ENCODE measurements at regions not wholly inside any gene's neighbourhood (a gene's known extent, or its start where the extent isn't known, plus 50 kb on each side); places are given as distances from the start of the nearest gene placed in this dataset.
"Not testable (repeated sequence)": the region's sequence is repeated elsewhere in the genome, so short reads cannot be mapped to it uniquely, and the experiment has no call there.

DNA sequence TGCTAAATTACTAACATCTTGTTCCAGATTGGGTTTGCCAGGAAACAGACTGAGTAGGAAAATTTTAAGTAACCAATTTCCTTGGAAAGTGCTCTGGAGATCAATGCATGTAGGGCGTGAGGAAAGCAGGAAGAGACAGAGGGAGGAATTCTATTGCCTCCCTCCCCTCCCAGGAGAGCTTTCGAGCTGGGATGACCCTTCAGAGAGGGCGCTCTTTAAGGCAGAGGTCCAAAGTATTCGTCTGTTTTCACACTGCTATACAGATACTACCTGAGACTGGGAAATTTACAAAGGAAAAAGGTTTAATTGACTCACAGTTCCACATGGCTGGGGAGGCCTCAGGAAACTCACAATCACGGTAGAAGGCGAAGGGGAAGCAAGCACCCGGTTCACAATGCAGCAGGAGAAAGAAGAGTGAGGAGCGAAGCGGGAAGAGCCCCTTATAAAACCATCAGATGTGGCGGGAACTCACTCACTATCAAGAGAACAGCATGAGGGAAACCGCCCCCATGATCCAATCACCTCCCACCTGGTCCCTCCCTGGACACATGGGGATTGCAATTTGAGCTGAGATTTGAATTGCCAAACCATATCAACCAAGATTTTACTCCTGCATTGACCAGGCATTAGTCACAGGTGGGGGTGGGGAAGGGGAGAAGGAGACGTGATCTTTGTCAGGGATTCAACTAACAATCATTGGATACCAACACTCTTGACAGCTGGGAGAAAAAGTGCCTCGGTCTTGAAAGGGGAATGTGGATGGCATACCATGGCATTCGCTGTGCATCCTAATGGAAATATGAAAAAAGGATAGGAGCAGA, 63.8 kb downstream of the SLITRK2 start:
- DNase-seq = no peak

DNA sequence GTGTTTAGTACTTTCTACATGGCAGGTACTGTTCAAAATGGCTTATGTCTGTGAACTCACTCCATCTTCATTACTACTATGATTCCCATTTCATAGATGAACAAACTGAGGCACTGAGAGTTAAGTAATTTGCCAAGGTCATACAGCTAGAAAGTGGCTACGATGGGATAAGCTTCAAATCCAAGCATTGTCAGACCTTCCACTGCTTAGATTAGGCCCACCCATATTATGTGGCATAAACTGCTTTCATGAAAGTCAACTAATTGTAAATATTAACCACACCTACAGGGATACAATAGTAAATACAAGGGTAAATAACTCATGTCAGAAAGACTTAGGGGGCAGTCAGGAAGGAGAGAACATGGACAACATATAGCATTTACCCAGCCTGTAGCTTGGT, 68.8 kb downstream of the SLITRK2 start:
- DNase-seq = no peak

DNA sequence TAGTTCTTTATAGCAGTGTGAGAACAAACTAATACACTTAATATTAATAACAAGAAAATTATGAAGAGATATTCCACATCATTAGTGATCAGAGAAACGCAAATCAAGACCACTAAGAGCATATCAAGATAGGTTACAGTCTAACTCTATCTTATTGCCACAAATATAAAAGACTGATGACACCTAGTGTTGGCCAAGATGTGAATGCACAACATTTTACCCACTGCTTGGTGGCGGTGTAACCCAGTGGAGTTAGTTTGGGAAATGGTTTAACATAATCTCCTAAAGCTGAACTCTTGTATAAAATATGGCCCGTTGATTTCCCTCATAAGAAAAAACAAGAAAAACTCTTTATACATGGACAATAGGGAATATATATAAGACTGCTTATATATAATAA, 92.4 kb downstream of the SLITRK2 start:
- no peak for DNase-seq

DNA sequence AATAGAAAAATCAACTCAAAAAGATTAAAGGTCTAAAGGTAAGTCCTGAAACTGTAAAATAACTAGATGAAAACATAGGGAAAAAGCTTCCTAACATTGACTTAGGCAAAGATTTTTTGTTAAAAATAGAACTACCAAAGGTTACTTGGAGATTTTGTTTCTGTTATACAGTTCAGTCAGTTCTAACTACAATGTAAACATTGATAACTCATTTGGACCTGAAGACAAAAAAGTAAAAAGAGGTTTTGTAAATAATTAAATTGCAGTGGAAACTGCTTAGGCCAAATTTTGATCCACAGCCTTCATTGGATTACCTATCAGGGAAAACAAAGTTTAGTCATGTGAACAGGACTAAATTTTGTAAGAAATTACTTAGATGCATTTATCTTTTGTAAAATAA, 101.8 kb downstream of the SLITRK2 start:
- DNase-seq = no peak

DNA sequence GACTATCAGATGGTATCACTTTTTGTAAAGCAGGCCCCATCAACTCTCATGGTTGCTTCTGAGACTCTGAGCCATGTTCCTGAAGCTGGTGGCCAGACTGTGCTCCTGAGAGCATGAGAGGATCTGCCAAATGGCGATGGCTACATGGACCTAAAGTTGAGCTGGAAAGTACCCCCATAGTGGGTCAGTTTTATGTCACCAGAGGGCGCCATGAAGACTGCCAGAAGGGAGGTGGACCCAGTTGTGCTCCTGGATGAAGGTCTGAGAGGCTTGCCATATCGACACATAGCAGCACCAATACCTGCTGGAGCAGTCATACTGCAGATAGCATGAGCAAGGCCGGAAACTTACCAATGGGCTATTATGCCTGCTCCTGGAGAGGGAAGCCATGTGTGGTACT, 105.7 kb downstream of the SLITRK2 start:
- DNase-seq = no peak

DNA sequence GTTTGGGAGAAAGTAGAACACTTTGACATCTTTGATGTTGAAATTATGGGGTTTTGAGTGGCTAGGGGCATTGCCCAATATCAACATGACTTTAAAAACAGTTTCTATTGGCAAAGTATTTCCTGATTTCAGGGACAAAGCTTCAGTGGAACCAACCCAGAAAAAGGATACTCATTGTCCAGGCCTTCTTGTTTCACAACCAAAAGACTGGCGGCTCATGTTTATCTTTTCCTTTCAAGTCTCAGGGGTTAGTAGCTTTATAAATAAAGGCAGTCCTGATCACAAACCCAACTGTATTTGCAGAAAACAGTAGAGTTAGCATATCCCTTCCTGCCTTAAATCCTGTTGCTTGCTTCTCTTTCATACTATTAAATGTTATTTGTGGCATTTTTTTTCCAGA, 119.1 kb downstream of the SLITRK2 start:
- no peak for DNase-seq

DNA sequence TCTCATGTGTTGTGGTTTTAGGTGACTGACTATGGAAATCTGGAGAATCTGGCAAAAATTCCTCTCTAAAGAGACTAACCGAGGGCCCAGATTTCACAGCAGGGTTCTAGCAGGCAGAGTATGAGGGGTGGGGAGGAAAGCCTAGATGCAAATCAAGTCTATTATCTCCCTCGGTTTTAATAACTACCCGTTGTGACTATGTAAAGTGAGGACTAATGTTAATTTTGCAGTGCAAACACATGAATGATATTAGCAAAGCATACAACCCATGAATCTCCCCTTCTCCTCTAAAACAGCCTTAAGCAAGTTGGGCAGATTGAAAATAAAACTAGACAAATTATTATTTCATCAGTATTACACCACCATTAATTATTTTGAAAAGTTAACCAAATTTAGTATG, 131.4 kb downstream of the SLITRK2 start:
- no peak for DNase-seq

DNA sequence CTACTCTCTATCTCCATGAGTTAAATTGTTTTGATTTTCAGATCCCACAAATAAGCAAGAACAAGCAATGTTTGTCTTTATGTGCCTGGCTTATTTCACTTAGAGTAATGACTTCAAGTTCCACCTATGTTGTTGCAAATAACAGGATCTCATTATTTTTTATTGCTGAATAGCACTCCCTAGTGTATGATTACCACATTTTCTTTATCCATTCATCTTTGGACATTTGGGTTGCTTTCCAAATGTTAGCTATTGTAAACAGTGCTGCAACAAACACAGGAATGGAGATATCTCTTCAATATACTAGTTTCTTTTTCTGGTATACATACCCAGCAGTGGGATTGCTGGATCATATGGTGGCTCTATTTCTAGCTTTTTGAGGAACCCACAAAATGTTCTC, 136.0 kb downstream of the SLITRK2 start:
- DNase-seq = no peak

DNA sequence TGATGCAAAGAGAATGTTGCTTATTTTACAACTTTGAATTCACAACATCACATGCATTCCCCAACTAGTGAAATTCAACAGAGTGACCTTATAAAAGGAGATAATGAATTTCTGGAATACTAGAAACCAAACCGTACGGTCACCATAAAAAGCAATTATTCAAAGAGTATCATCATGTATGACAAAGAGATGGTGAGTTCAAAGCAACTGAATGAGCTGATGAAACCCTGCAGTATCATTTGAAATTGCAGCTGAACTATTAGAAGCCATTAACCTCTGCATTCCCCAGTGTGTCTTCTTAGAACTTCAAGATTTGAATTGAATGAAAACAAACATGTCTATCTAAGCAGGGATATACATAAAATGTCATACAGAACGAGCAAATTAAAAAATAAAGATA, 172.4 kb downstream of the SLITRK2 start:
- DNase-seq = no peak

DNA sequence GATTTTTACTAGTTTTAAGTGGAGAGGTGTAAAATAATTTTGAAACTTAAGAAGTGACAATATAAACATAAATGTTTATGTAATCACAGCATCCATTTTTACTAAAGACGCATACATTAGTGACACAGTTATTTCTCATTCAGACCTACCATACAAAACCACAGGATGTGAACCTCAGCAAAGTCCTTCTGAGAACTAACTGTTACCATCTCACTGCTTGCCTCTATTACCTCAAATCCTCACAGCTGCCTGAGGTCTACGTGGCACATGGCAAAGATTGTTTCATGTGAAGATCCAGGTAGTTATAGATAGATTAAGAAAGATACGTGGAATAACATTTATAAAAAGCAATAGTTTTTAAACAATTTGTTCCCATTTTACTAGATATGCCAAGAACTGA, 189.0 kb downstream of the SLITRK2 start:
- no peak for DNase-seq

DNA sequence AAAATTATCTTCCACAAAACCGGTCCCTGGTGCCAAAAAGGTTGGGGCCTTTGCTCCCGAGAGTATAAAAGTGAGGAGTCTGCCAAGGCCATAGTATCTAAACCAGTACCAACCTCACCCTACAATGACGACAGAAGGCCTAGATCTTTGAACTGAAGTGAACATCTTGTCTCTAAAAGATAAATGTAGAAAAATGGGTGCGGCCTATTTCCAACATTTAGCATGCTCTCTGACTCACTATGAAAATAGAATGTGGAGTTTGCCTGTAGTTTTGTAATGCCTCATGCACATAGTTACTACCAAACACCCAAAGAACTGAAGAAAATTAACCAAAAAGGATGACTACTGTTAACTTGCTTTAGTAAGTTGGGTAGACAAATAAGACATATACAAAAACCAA, 218.4 kb downstream of the SLITRK2 start:
- no peak for DNase-seq

DNA sequence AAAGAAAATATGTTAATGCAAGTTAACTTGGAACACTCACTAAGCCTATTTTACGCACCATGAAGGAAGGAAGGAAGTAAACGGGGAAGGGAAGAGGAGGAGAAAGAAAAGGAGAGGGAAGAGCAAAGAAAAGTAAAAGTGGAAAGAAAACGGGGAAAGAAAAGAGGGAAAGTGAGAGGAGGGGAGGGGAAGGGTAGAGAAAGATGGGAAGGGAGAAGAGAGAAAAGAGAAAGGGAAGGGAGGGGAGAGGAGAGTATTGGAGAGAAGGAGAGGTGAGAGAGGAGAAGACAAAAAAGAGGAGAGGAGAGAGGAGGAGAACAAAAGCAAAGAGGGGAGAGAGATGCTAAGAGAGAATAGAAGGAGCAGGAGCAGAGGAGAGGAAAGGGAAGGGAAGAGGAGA, 224.1 kb downstream of the SLITRK2 start:
- DNase-seq = no peak

DNA sequence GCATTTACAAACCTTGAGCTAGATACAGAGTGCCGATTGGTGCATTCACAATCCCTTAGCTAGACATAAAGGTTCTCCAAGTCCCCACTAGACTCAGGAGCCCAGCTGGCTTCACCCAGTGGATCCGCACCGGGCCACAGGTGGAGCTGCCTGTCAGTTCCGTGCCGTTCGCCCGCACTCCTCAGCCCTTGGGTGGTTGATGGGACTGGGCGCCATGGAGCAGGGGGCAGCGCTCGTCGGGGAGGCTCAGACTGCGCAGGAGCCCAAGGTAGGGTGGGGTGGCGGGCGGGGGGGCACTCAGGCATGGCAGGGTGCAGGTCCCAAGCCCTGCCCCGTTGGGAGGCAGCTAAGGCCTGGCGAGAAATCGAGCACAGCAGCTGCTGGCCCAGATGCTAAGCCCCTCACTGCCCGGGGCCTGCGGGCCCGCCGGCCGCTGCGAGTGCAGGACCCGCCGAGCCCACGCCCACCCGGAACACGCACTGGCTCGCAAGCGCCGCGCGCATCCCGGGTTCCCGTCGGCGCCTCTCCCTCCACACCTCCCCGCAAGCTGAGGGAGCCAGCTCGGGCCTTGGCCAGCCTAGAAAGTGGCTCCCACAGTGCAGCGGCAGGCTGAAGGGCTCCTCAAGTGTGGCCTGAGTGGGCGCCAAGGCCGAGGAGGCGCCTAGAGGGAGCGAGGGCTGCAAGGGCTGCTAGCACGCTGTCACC, 228.5 kb downstream of the SLITRK2 start:
- DNase-seq = not testable (repeated sequence)

DNA sequence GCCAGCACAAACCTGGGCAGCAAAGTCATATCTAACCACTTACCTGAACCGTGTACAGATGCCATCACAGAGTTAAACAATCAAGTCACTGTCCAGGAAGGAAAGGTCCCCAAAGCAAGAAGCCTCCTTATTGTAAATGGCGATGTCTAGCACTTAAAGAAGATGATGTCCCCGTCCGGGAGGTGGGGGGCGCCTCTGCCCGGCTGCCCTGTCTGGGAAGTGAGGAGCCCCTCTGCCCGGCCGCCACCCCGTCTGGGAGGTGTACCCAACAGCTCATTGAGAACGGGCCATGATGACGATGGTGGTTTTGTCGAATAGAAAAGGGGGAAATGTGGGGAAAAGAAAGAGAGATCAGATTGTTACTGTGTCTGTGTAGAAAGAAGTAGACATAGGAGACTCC, 231.9 kb downstream of the SLITRK2 start:
- DNase-seq = not testable (repeated sequence)

DNA sequence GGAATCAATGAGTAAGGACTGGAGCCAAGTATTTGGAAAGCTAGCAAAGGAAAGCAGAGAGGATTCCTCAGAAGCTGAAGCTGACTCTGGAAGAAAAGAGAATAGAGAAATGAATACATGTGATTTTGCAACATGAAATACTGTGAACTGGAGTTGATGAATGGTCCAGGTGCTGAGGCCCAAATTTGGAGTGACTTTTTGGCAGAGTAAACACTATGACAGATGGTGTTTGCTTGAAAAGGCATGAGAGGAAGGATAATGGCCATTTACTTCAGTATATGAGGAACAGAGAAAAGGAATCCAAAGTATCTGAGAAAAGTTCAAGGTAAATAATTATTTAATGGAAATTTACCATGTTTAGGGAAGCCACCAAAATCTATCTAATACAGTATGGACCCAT, 236.7 kb downstream of the SLITRK2 start:
- DNase-seq = no peak

DNA sequence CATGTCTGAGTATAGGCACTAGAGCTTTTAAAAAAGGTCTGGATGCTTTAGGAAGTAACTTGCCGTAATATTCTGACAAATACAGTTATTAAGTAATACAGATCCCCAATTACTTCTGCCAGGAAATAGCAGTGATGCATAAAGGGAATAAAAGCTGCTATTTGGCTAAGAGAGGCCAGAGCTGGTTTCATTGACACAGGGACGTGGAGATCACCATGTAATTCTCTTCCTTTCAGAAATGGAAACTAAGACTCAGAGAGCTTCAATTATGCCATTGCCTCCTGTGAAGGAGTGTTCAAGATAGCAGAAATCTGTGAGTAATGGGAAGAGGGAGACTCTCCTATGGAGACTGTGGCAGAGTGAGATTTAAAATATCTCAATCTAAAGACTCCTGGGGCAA, 238.1 kb downstream of the SLITRK2 start:
- DNase-seq = no peak

DNA sequence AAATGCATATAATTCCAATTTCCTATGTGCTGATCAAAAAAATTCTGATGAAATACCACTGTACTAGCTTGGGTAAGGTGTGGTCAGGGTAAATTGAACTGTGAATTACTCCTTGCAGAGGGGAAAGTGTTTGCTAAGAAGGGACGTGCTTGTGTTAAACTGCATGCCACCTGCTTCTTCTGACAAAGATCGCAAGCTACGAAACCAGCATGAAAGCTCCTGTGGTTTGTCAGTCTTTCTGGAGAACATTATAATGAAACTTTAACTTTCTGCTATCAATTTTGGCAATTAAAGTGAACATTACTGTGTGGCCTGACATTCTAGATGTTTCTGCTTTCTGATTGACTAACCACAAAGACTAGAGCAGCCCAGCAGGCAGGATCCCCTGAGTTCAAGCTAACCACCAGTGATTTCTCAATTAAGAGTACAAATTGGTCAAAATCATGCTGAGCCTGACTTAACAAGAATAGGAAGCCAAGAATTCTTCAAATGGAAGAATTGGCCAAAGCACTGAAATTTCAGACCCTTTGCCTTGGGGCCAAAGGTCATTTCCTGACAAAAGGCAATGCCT, 239.0 kb downstream of the SLITRK2 start:
- no peak for DNase-seq

DNA sequence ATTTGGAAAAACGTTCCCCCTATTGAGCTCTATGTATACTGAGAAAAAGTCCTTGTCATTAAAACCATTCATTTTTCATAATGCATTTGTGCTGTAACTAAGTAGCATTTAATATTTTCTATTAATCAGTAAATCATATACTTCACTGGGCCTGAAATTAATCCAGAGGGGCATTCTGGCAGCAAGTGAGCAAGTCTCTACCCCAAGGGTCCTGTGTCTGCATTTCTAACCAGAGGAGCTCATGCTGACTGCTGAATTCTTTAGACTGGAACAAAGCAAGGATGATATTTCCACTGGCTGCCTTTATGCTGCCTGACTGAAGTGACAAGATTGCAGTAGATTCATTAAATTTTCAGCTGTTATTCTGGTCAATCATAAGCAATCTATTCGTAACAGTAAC, 246.5 kb downstream of the SLITRK2 start:
- no peak for DNase-seq

DNA sequence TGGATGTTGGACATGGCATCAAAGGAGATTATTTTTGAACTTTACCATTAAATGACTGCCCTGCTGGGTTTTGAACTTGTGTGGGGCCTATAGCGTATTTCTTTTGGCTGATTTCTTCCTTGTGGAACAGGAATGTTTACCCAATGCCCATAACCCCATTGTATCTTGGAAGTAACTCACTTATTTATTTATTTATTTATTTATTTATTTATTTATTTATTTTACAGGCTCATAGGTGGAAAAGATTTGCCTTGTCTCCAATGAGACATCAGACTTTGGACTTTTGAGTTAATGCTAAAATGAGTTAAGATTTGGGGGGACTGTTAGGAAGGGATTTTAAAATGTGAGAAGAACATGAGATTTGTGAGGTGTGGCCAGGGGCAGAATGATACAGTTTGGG, 273.1 kb downstream of the SLITRK2 start:
- no peak for DNase-seq

DNA sequence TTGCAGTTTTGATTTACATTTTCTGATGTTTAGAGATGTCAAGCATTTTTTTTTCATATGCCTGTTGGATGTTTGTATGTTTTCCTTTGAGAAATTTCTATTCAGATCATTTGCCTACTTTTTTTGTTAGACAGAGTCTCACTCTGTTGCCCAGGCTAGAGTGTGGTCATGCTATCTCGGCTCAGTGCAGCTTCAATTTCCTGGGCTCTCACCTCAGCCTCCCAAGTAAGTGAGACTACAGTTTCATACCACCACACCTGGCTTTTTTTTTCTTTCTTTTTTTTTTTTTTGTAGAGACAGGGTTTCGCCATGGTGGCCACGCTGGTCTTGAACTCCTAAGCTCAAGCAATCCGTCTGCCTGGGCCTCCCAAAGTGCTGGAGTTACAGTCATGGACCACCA, 291.7 kb downstream of the SLITRK2 start:
- DNase-seq = no peak

DNA sequence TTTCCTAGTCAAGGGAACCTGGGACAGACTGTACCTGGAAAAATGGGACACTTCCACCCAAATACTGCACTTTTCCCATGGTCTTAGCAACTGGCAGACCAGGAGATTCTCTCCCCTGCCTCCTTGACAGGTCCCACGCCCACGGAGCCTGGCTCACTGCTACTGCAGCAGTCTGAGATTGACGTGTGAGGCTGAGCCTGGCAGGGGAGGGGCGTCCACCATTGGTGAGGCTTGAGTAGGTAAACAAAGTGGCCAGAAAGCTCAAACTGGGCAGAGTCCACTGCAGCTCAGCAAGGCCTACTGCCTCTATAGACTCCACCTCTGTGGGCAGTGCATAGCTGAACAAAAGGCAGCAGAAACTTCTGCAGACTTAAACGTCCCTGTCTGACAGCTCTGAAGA, 301.4 kb downstream of the SLITRK2 start:
- DNase-seq = not testable (repeated sequence)

DNA sequence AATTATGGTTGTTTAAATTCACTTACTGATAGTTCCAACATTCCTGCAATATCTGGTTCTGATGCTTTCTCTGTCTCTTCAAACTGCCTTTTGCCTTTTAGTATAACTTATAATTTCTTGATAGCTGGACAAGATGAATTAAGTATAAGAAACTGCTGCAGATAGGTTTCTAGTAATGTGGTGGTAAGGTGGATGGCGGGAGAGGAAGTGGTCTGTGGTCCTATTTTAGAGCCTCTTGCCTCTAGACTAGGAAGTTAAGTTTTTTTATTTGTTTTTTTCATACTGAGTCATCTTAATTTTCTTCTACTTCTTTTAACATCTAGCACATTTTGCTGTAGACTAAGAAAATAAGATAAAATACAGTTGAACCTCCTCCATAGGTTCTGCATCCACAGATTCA, 310.0 kb downstream of the SLITRK2 start:
- DNase-seq = no peak

DNA sequence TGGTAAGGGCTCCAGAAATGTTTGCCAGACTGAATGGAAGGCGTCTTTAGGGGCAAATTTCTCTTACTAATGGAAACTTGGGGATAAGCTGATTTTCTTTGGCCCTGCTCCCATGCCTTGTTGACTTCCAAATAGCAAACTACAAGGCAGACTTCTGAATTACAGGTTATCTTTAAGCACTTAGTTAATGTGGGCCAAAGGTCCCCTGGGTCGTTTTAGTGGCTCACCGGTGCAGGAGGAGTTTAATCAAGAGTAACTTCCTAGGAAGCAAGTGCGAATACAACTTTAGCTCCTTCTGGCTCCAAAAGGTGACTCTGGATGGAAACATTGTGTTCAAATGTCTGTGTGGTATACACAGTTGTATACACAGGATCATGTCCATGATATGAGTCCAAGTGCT, 323.6 kb downstream of the SLITRK2 start:
- no peak for DNase-seq

DNA sequence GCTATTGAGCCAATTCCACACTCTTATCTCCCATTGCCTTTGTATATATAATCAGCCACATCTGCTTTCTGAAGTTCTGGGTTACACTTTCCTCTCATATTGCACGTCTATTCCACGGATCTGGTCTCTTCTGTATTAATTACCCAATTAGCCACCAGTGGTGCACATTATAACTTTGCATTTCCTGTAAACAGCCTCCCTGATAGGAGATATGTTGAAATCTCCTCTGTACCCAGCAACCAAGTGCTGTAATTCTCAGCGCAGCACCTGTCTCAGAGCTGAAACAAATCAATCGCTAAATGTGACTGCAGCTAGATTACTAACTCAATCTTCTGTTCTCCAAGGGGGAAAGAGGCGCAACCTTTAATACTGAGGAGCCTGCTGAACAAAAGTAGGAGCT, 326.4 kb downstream of the SLITRK2 start:
- no peak for DNase-seq

Measured in NCI-H1105 (cell line).